Transverse colon (tissue), 4 donors: ENCODE measurements at regions not wholly inside any gene's neighbourhood (a gene's known extent, or its start where the extent isn't known, plus 50 kb on each side); places are given as distances from the start of the nearest gene placed in this dataset.

Experiments used
- CTCF ChIP-seq, 5 experiments: fragments of 200-600 bp in 3 of 5; fragments of 450-650 bp in 2 of 5; sonication (generic) in 3 of 5; IDR thresholded peaks; 1 replicate in 2 of 5; 2 replicates in 3 of 5; pipeline ENCODE4 v1.5.1; 2016 to 2017; ENCODE audit warnings: antibody characterized with exemption in 5 of 5, inconsistent platforms in 3 of 5, mild to moderate bottlenecking in 2 of 5, moderate library complexity in 1 of 5
- POLR2AphosphoS5 ChIP-seq, 3 donors: sonication (generic); formaldehyde crosslinking; IDR thresholded peaks; one replicate each; pipeline ENCODE4 v1.6.1; 2016; ENCODE audit warnings: antibody characterized with exemption in 3 of 3

- TF ChIP-seq POLR2AphosphoS5 (IDR thresholded peaks at IDR 0.05) (no peak), CTCF (IDR thresholded peaks at IDR 0.05) (no peak)
Measured at GRCh38 chr4:60531776-60532379, 668.2 kb upstream of the ADGRL3 start.
